HCT116 (cell line): ENCODE measurements at regions not wholly inside any gene's neighbourhood (a gene's known extent, or its start where the extent isn't known, plus 50 kb on each side); places are given as distances from the start of the nearest gene placed in this dataset.

Source experiments
- ATAC-seq: fragments of 200-7000 bp; cut with Tn5 transposase; 2 replicates; pipeline ENCODE4 v1.9.1; 2020; ENCODE audit warnings: mild to moderate bottlenecking, moderate library complexity
- BruUV-seq: library from RNA; stranded (reverse); fragments of 400-500 nt; replicated peaks from 2 replicates; lab custom pipeline; 2021; lab: Mats Ljungman, UMichigan
- CTCF ChIA-PET: fragments of 300-600 bp; sonication (Branson Sonifier 250); formaldehyde crosslinking; loops from one replicate; lab custom pipeline; 2021; ENCODE audit warnings: antibody characterized with exemption; lab: Charles Lee
- POLR2A ChIA-PET: fragments of 300-600, 350-600 bp; sonication (Branson Sonifier 250); formaldehyde crosslinking; loops from one replicate; lab custom pipeline; 2021; ENCODE audit warnings: antibody characterized with exemption; lab: Charles Lee
- RAD21 ChIA-PET, 2 experiments: fragments of 300-600 bp; sonication (Branson Sonifier 250); formaldehyde crosslinking; loops; one replicate each; lab custom pipeline; 2023; ENCODE audit warnings: low total read pairs in 2 of 2; ENCODE audit not compliant: uncharacterized antibody in 2 of 2, unreplicated experiment in 2 of 2, low non-redundant PET in 1 of 2; lab: Charles Lee
- DNase-seq: peaks from one replicate; pipeline ENCODE4 v3.0.0-alpha.2; 2010; ENCODE audit warnings: low read depth, low spot score
- H2AFZ ChIP-seq: fragments of 200-600 bp; shearing (Covaris generic), sonication (generic); 2 replicates; pipeline ENCODE4 v1.6.1; 2017; ENCODE audit warnings: low read depth, mixed run types, mixed read lengths, antibody characterized with exemption, low read length; ENCODE audit not compliant: poor library complexity, severe bottlenecking
- H3K27ac ChIP-seq: 2 replicates; pipeline ENCODE4 v1.5.1; 2012; ENCODE audit warnings: low read depth, low read length
- H3K27me3 ChIP-seq: fragments of 200-600 bp; sonication (generic); 2 replicates; pipeline ENCODE4 v1.6.1; 2016; ENCODE audit warnings: mixed run types, low read length, mixed read lengths; ENCODE audit not compliant: insufficient read depth
- H3K36me3 ChIP-seq, 2 experiments: fragments of 200-500 bp in 1 of 2; fragments of 200-600 bp in 1 of 2; sonication (Bioruptor generic) in 1 of 2; sonication (generic) in 1 of 2; 2 replicates each; pipeline versions ENCODE4 v1.5.1 to v1.6.1; 2014 to 2016; ENCODE audit warnings: low read length in 2 of 2, inconsistent platforms in 1 of 2, mixed read lengths in 1 of 2, mixed run types in 1 of 2; ENCODE audit not compliant: insufficient read depth in 2 of 2, control insufficient read depth in 1 of 2
- H3K4me1 ChIP-seq, 2 experiments: fragments of 200-600 bp in 1 of 2; sonication (generic) in 1 of 2; 2 replicates each; pipeline versions ENCODE4 v1.5.1 to v1.6.1; 2012 to 2017; ENCODE audit warnings: low read length in 2 of 2, inconsistent platforms in 1 of 2, mild to moderate bottlenecking in 1 of 2, mixed read lengths in 1 of 2, mixed run types in 1 of 2, moderate library complexity in 1 of 2; ENCODE audit not compliant: insufficient read depth in 2 of 2, control insufficient read depth in 1 of 2
- H3K4me2 ChIP-seq: fragments of 200-600 bp; sonication (generic); 2 replicates; pipeline ENCODE4 v1.6.1; 2017; ENCODE audit warnings: mixed run types, low read length, mixed read lengths
- H3K4me3 ChIP-seq, 2 experiments: fragments of 200-600 bp in 1 of 2; sonication (generic) in 1 of 2; replicated peaks in 1 of 2; 2 replicates each; pipeline ENCODE4 v1.5.1; 2011 to 2016; ENCODE audit warnings: low read length in 2 of 2, control low read depth in 1 of 2, low read depth in 1 of 2, mild to moderate bottlenecking in 1 of 2, mixed read lengths in 1 of 2, mixed run types in 1 of 2
- H3K79me2 ChIP-seq: fragments of 200-600 bp; sonication (generic); 2 replicates; pipeline ENCODE4 v1.6.1; 2017; ENCODE audit warnings: mild to moderate bottlenecking, mixed run types, low read length, moderate library complexity, mixed read lengths; ENCODE audit not compliant: insufficient read depth
- H3K9ac ChIP-seq: fragments of 200-600 bp; sonication (generic); 2 replicates; pipeline ENCODE4 v1.6.1; 2016; ENCODE audit warnings: low read length, mixed read lengths
- H3K9me2 ChIP-seq: fragments of 200-600 bp; sonication (generic), shearing (Covaris generic); 2 replicates; pipeline ENCODE4 v1.6.1; 2017; ENCODE audit warnings: mixed run types, mild to moderate bottlenecking, moderate library complexity; ENCODE audit not compliant: insufficient read depth
- H3K9me3 ChIP-seq, 2 experiments: fragments of 200-500 bp in 1 of 2; fragments of 200-600 bp in 1 of 2; sonication (Bioruptor generic) in 1 of 2; sonication (generic) in 1 of 2; 2 replicates each; pipeline ENCODE4 v1.6.1; 2014 to 2017; ENCODE audit warnings: low read length in 2 of 2, mixed read lengths in 2 of 2, inconsistent platforms in 1 of 2, low read depth in 1 of 2, mild to moderate bottlenecking in 1 of 2, mixed run types in 1 of 2, moderate library complexity in 1 of 2; ENCODE audit not compliant: control insufficient read depth in 1 of 2, insufficient read depth in 1 of 2
- H4K20me1 ChIP-seq: fragments of 200-600 bp; sonication (generic), shearing (Covaris generic); 2 replicates; pipeline ENCODE4 v1.6.1; 2017; ENCODE audit warnings: mixed run types, mild to moderate bottlenecking, moderate library complexity; ENCODE audit not compliant: insufficient read depth
- ATF3 ChIP-seq: IDR thresholded peaks from 2 replicates; pipeline ENCODE4 v1.6.1; 2012
- CBX3 ChIP-seq: IDR thresholded peaks from 2 replicates; pipeline ENCODE4 v1.6.1; 2012; ENCODE audit warnings: low read depth
- CTCF ChIP-seq, 3 experiments: fragments of 200-600 bp in 1 of 3; sonication (generic) in 1 of 3; IDR thresholded peaks in 2 of 3; conservative IDR thresholded peaks in 1 of 3; 2 replicates each; pipeline ENCODE4 v1.5.1; 2012 to 2017; ENCODE audit warnings: low read depth in 2 of 3, low read length in 2 of 3, antibody characterized with exemption in 1 of 3, borderline replicate concordance in 1 of 3, control low read depth in 1 of 3, mild to moderate bottlenecking in 1 of 3, mixed read lengths in 1 of 3, mixed run types in 1 of 3, moderate library complexity in 1 of 3; ENCODE audit not compliant: insufficient read depth in 1 of 3
- ELF1 ChIP-seq: IDR thresholded peaks from 2 replicates; pipeline ENCODE4 v1.6.1; 2012; ENCODE audit warnings: low read depth, borderline replicate concordance
- EZH2 ChIP-seq: fragments of 200-600 bp; sonication (generic); IDR thresholded peaks from 2 replicates; pipeline ENCODE4 v1.6.1; 2017; ENCODE audit warnings: antibody characterized with exemption, mixed run types
- EZH2phosphoT487 ChIP-seq: fragments of 200-600 bp; IDR thresholded peaks from 2 replicates; pipeline ENCODE4 v1.6.1; 2018; ENCODE audit warnings: antibody characterized with exemption, borderline replicate concordance
- JUND ChIP-seq: IDR thresholded peaks from 2 replicates; pipeline ENCODE4 v1.6.1; 2012
- POLR2A ChIP-seq: IDR thresholded peaks from 2 replicates; pipeline ENCODE4 v1.7.0; 2011; ENCODE audit warnings: borderline replicate concordance; ENCODE audit not compliant: insufficient read depth, insufficient read length; ENCODE audit errors: extremely low read depth
- POLR2AphosphoS5 ChIP-seq: IDR thresholded peaks from 2 replicates; pipeline ENCODE4 v1.6.1; 2011; ENCODE audit warnings: mild to moderate bottlenecking, low read depth, low read length, moderate library complexity
- RAD21 ChIP-seq: IDR thresholded peaks from 2 replicates; pipeline ENCODE4 v1.6.1; 2012; ENCODE audit warnings: low read depth, mild to moderate bottlenecking
- TCF7L2 ChIP-seq: IDR thresholded peaks from 2 replicates; pipeline ENCODE4 v1.7.0; 2011; ENCODE audit warnings: borderline replicate concordance, inconsistent platforms; ENCODE audit not compliant: insufficient read depth, insufficient read length; ENCODE audit errors: extremely low read depth
- YY1 ChIP-seq: IDR thresholded peaks from 2 replicates; pipeline ENCODE4 v1.6.1; 2011; ENCODE audit warnings: low read length, low read depth, moderate library complexity, mild to moderate bottlenecking; ENCODE audit not compliant: insufficient replicate concordance; ENCODE audit errors: extremely low read depth
- intact Hi-C: fragments of 100-400 bp; cut with micrococcal nuclease; formaldehyde crosslinking; loops from 2 replicates; pipeline ENCODE4 v1.10.0; 2022

- Histone ChIP-seq H3K9ac (no peak overlapping the region), H3K79me2 (no peaks in the 10 kb centered on the region), H3K36me3 (no peaks in the 10 kb centered on the region)
- no peak for ATAC-seq
- TF ChIP-seq TCF7L2 = no peak
- TF ChIP-seq, all 23 proteins: peak for 0
- RAD21 ChIA-PET = no interaction called here
- Histone ChIP-seq H3K4me1 (no peaks in the 10 kb centered on the region), H2AFZ (no peak overlapping the region), H3K4me2 (no peak overlapping the region), H4K20me1 (no peaks in the 10 kb centered on the region), H3K9me3 (no peaks in the 10 kb centered on the region), H3K27ac (no peak overlapping the region), H3K9me2 (0 out of 2 replicates have a peak, but pooled peaks cover 5% of the 10 kb centered on the region), H3K4me3 (no peak overlapping the region), H3K27me3 (peaks cover 4% of the 10 kb centered on the region; the same call in 1 of the 2 replicates)
- CTCF ChIA-PET = no interaction called here
- BruUV-seq = no TSS peak
- POLR2A ChIA-PET = no interaction called here
- intact Hi-C loops = no loop called here
- no peak for DNase-seq
These were observed 101.1 kb upstream of the NR4A3 start for GRCh38 chr9:99720455-99721050.

GRCh38 chr9:99721898-99722297, 99.8 kb upstream of the NR4A3 start:
- Histone ChIP-seq H3K27me3 (peaks cover 4% of the 10 kb centered on the region; the same call in 1 of the 2 replicates), H3K4me2 (no peak overlapping the region), H3K4me3 (no peak overlapping the region), H3K9me3 (no peaks in the 10 kb centered on the region), H3K9ac (no peak overlapping the region), H3K9me2 (no peaks in the 10 kb centered on the region), H4K20me1 (no peaks in the 10 kb centered on the region), H3K79me2 (no peaks in the 10 kb centered on the region), H3K4me1 (no peaks in the 10 kb centered on the region), H2AFZ (no peak overlapping the region), H3K27ac (no peak overlapping the region), H3K36me3 (no peaks in the 10 kb centered on the region)
- DNase-seq = no peak
- BruUV-seq = no TSS peak
- RAD21 ChIA-PET = no interaction called here
- POLR2A ChIA-PET = no interaction called here
- CTCF ChIA-PET = no interaction called here
- no peak for ATAC-seq
- intact Hi-C loops = no loop called here
- no peak for TF ChIP-seq JUND
- no peak for TF ChIP-seq ELF1
- no peak for TF ChIP-seq ATF3
- TF ChIP-seq POLR2A = no peak
- no peak for TF ChIP-seq YY1
- TF ChIP-seq EZH2phosphoT487 = no peak
- no peak for TF ChIP-seq CBX3
- TF ChIP-seq CTCF (IDR thresholded peaks at IDR 0.05 in 2 of 3, conservative IDR thresholded peaks at IDR 0.05 in 1 of 3; ENCODE audit: borderline replicate concordance in 1 of 3, insufficient read depth in 1 of 3, low read depth in 2 of 3, low read length in 2 of 3) = no peak
- no peak for TF ChIP-seq RAD21
- no peak for TF ChIP-seq EZH2
- no peak for TF ChIP-seq POLR2AphosphoS5
